Ascending aorta (tissue), 2 donors: ENCODE measurements at regions not wholly inside any gene's neighbourhood (a gene's known extent, or its start where the extent isn't known, plus 50 kb on each side); places are given as distances from the start of the nearest gene placed in this dataset.

Experiments
- DNase-seq, 2 donors: peaks; one replicate each; pipeline ENCODE4 v3.0.0-alpha.2; 2019; ENCODE audit warnings: low spot score in 2 of 2
- H3K27ac ChIP-seq, 2 donors: fragments of 200-600 bp; sonication (generic); one replicate each; pipeline ENCODE4 v1.5.1; 2016 to 2017; ENCODE audit warnings: mild to moderate bottlenecking in 1 of 2
- H3K27me3 ChIP-seq: fragments of 200-600 bp; sonication (generic); one replicate; pipeline ENCODE4 v1.5.1; 2017
- H3K36me3 ChIP-seq, 2 donors: fragments of 200-600 bp; sonication (generic); one replicate each; pipeline ENCODE4 v1.5.1; 2016
- H3K4me1 ChIP-seq, 2 donors: fragments of 200-600 bp; sonication (generic); one replicate each; pipeline ENCODE4 v1.5.1; 2016 to 2017; ENCODE audit warnings: mild to moderate bottlenecking in 1 of 2
- H3K4me3 ChIP-seq, 2 donors: fragments of 200-600 bp; sonication (generic); one replicate each; pipeline ENCODE4 v1.5.1; 2016 to 2017; ENCODE audit warnings: mild to moderate bottlenecking in 1 of 2
- H3K9me3 ChIP-seq, 2 donors: fragments of 200-600 bp; sonication (generic); one replicate each; pipeline ENCODE4 v1.5.1; 2016
- intact Hi-C: fragments of 100-400 bp; cut with DNase I; formaldehyde crosslinking; loops from one replicate; pipeline ENCODE4 v1.15.1; 2023
- TF ChIP-seq, protein P1 (sequence below), 3 experiments: fragments of 200-600 bp in 2 of 3; fragments of 450-650 bp in 1 of 3; sonication (generic) in 2 of 3; IDR thresholded peaks; one replicate each; pipeline ENCODE4 v1.5.1; 2016 to 2019; ENCODE audit warnings: antibody characterized with exemption in 3 of 3, mild to moderate bottlenecking in 1 of 3, moderate library complexity in 1 of 3

- Histone ChIP-seq H3K4me3 (no peak overlapping the region), H3K9me3 (no peaks in the 10 kb centered on the region), H3K27me3 (no peaks in the 10 kb centered on the region), H3K27ac (no peak overlapping the region), H3K4me1 (no peaks in the 10 kb centered on the region), H3K36me3 (no peaks in the 10 kb centered on the region)
- intact Hi-C loops, result no loop called here
- DNase-seq, result no peak
- TF ChIP-seq, protein P1, sequence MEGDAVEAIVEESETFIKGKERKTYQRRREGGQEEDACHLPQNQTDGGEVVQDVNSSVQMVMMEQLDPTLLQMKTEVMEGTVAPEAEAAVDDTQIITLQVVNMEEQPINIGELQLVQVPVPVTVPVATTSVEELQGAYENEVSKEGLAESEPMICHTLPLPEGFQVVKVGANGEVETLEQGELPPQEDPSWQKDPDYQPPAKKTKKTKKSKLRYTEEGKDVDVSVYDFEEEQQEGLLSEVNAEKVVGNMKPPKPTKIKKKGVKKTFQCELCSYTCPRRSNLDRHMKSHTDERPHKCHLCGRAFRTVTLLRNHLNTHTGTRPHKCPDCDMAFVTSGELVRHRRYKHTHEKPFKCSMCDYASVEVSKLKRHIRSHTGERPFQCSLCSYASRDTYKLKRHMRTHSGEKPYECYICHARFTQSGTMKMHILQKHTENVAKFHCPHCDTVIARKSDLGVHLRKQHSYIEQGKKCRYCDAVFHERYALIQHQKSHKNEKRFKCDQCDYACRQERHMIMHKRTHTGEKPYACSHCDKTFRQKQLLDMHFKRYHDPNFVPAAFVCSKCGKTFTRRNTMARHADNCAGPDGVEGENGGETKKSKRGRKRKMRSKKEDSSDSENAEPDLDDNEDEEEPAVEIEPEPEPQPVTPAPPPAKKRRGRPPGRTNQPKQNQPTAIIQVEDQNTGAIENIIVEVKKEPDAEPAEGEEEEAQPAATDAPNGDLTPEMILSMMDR (IDR thresholded peaks at IDR 0.05), result no peak
These were observed 478.5 kb upstream of the KIF2A start for GRCh38 chr5:61827445-61827975.

DNA sequence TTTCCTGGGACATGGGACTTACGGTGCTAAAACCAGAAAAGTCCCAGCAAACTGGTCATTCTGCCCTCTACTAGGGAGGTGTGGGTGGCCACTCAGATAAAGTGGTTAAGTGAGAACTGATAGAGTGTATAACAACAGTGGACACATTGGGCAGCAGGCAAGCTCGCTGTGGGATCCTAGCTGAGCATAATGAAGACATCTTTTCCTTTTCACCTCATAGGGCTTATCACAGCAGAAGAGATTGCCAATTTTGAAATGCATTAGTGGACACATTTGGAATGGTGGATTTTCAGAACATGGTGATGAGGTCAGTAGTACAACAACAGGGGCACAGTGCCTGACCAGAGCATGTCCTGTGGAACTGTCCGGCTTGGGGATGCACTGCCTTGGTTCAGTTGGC lies 477.1 kb upstream of the KIF2A start:
- no peak for DNase-seq
- H3K4me1 ChIP-seq, result no peaks in the 10 kb centered on the region
- TF ChIP-seq, protein P1 (IDR thresholded peaks at IDR 0.05), result no peak
- H3K4me3 ChIP-seq, result no peak overlapping the region
- H3K27me3 ChIP-seq, result no peaks in the 10 kb centered on the region
- H3K36me3 ChIP-seq, result no peaks in the 10 kb centered on the region
- H3K27ac ChIP-seq, result no peak overlapping the region
- H3K9me3 ChIP-seq, result no peaks in the 10 kb centered on the region
- intact Hi-C loops, result no loop called here

GRCh38 chr5:61831736-61832135 lies 474.3 kb upstream of the KIF2A start:
- Histone ChIP-seq H3K27ac (no peak overlapping the region), H3K27me3 (no peaks in the 10 kb centered on the region), H3K9me3 (no peaks in the 10 kb centered on the region), H3K36me3 (no peaks in the 10 kb centered on the region), H3K4me1 (no peaks in the 10 kb centered on the region), H3K4me3 (no peak overlapping the region)
- intact Hi-C loops, result no loop called here
- DNase-seq, result no peak
- TF ChIP-seq, protein P1 (IDR thresholded peaks at IDR 0.05), result no peak

GRCh38 chr5:61837788-61838187 lies 468.2 kb upstream of the KIF2A start:
- Histone ChIP-seq H3K27me3 (no peaks in the 10 kb centered on the region), H3K36me3 (no peaks in the 10 kb centered on the region), H3K4me3 (no peak overlapping the region), H3K9me3 (no peaks in the 10 kb centered on the region), H3K27ac (no peak overlapping the region), H3K4me1 (no peaks in the 10 kb centered on the region)
- no peak for DNase-seq
- TF ChIP-seq, protein P1 (IDR thresholded peaks at IDR 0.05), result no peak
- intact Hi-C loops, result no loop called here

GRCh38 chr5:61840361-61840760 lies 465.6 kb upstream of the KIF2A start:
- no peak overlapping the region for H3K27ac ChIP-seq
- no peaks in the 10 kb centered on the region for H3K36me3 ChIP-seq
- H3K27me3 ChIP-seq, result no peaks in the 10 kb centered on the region
- DNase-seq, result no peak
- H3K4me1 ChIP-seq, result no peaks in the 10 kb centered on the region
- TF ChIP-seq, protein P1 (IDR thresholded peaks at IDR 0.05), result no peak
- H3K4me3 ChIP-seq, result no peak overlapping the region
- no peaks in the 10 kb centered on the region for H3K9me3 ChIP-seq
- intact Hi-C loops, result no loop called here

DNA sequence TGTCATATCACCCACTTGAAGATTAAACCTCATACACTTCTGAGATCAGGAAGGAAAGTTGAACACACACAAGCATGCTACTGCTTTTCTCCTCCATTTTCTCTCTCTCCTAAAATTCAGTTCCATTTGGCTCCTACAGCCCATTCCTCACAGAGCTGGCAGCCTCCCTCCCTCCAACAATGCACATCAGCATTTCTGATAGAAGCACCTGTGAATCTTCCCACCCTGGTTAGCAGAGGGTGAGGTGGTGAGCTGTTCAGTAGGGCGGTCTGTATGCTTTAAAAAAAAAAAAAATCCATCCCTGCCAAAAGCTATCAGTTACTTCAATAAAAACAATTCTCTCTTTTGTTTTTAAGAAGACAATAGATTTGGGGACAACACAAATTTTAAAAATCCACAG lies 463.2 kb upstream of the KIF2A start:
- DNase-seq, result no peak
- TF ChIP-seq, protein P1 (IDR thresholded peaks at IDR 0.05), result no peak

More for the DNA sequence above, 463.2 kb upstream of the KIF2A start:
- Histone ChIP-seq H3K4me1 (no peaks in the 10 kb centered on the region), H3K9me3 (no peaks in the 10 kb centered on the region), H3K4me3 (no peak overlapping the region), H3K27ac (no peak overlapping the region), H3K36me3 (no peaks in the 10 kb centered on the region), H3K27me3 (no peaks in the 10 kb centered on the region)
- intact Hi-C loops, result no loop called here
